GM23338 (cell line): ENCODE measurements at regions not wholly inside any gene's neighbourhood (a gene's known extent, or its start where the extent isn't known, plus 50 kb on each side); places are given as distances from the start of the nearest gene placed in this dataset.

Experiments used
- ATAC-seq: fragments of 200-7000 bp; cut with Tn5 transposase; 3 replicates; pipeline ENCODE4 v1.9.1; 2020
- DNase-seq: peaks from one replicate; pipeline ENCODE4 v3.0.0-alpha.2; 2015; ENCODE audit warnings: low spot score
- H2AFZ ChIP-seq: fragments of 200-600 bp; sonication (generic); 2 replicates; pipeline ENCODE4 v1.8.0; 2016; ENCODE audit warnings: antibody characterized with exemption, mild to moderate bottlenecking, moderate library complexity
- H3F3A ChIP-seq: fragments of 200-600 bp; sonication (generic); replicated peaks from 2 replicates; pipeline ENCODE4 v1.8.0; 2017; ENCODE audit warnings: antibody characterized with exemption, mixed run types, low read depth
- H3K27ac ChIP-seq: fragments of 200-600 bp; sonication (generic); 2 replicates; pipeline ENCODE4 v1.6.1; 2016; ENCODE audit warnings: low read depth
- H3K27me3 ChIP-seq: fragments of 200-600 bp; sonication (generic); 2 replicates; pipeline ENCODE4 v1.8.0; 2016; ENCODE audit warnings: mild to moderate bottlenecking, mixed run types, moderate library complexity; ENCODE audit not compliant: insufficient read depth
- H3K36me3 ChIP-seq: fragments of 200-600 bp; sonication (generic); 2 replicates; pipeline ENCODE4 v1.8.0; 2016; ENCODE audit warnings: mild to moderate bottlenecking; ENCODE audit not compliant: insufficient read depth
- H3K4me1 ChIP-seq: fragments of 200-600 bp; sonication (generic); 2 replicates; pipeline ENCODE4 v1.8.0; 2016; ENCODE audit warnings: mild to moderate bottlenecking, moderate library complexity; ENCODE audit not compliant: insufficient read depth
- H3K4me2 ChIP-seq: fragments of 200-600 bp; sonication (generic); 2 replicates; pipeline ENCODE4 v1.7.1; 2017; ENCODE audit warnings: mixed run types
- H3K4me3 ChIP-seq: fragments of 200-600 bp; sonication (generic); 2 replicates; pipeline ENCODE4 v1.6.1; 2016; ENCODE audit warnings: mixed run types
- H3K79me2 ChIP-seq: fragments of 200-600 bp; sonication (generic); replicated peaks from 2 replicates; pipeline ENCODE4 v1.8.0; 2017; ENCODE audit warnings: mild to moderate bottlenecking; ENCODE audit not compliant: insufficient read depth
- H3K9me2 ChIP-seq: fragments of 200-600 bp; sonication (generic); 2 replicates; pipeline ENCODE4 v1.8.0; 2017; ENCODE audit not compliant: insufficient read depth
- H4K20me1 ChIP-seq: fragments of 200-600 bp; sonication (generic); replicated peaks from 2 replicates; pipeline ENCODE4 v1.8.0; 2017; ENCODE audit warnings: mild to moderate bottlenecking; ENCODE audit not compliant: insufficient read depth
- H3K27ac Mint-ChIP-seq: 2 replicates; pipeline ENCODE4 v1.8.0; 2020; ENCODE audit warnings: inconsistent platforms, mild to moderate bottlenecking, moderate library complexity, mixed read lengths
- H3K27me3 Mint-ChIP-seq: 3 replicates; pipeline ENCODE4 v1.8.0; 2022; ENCODE audit warnings: low read depth, mild to moderate bottlenecking, moderate library complexity, mixed read lengths, inconsistent platforms; ENCODE audit not compliant: insufficient read depth, poor library complexity
- H3K36me3 Mint-ChIP-seq: 3 replicates; pipeline ENCODE4 v1.8.0; 2021; ENCODE audit warnings: low read depth, mild to moderate bottlenecking, inconsistent platforms, moderate library complexity, mixed read lengths
- H3K4me1 Mint-ChIP-seq: 3 replicates; pipeline ENCODE4 v1.8.0; 2020; ENCODE audit warnings: mild to moderate bottlenecking, inconsistent platforms, mixed read lengths
- H3K4me3 Mint-ChIP-seq: 3 replicates; pipeline ENCODE4 v1.8.0; 2021; ENCODE audit warnings: moderate library complexity, mild to moderate bottlenecking, inconsistent platforms, mixed read lengths
- H3K9me3 Mint-ChIP-seq: 3 replicates; pipeline ENCODE4 v1.8.0; 2020; ENCODE audit warnings: moderate library complexity, mild to moderate bottlenecking, inconsistent platforms, mixed read lengths
- EZH2 ChIP-seq: fragments of 200-600 bp; sonication (generic); IDR thresholded peaks from one replicate; pipeline ENCODE4 v1.8.0; 2017; ENCODE audit warnings: antibody characterized with exemption, mild to moderate bottlenecking, low read depth; ENCODE audit not compliant: unreplicated experiment
- REST ChIP-seq: IDR thresholded peaks from one replicate; pipeline ENCODE4 v1.6.1; 2018; ENCODE audit warnings: antibody characterized with exemption; ENCODE audit not compliant: unreplicated experiment
- STAT1 ChIP-seq: IDR thresholded peaks from one replicate; pipeline ENCODE4 v1.6.1; 2016; ENCODE audit warnings: antibody characterized with exemption; ENCODE audit not compliant: unreplicated experiment
- ZNF462 ChIP-seq: fragments of 250-450 bp; sonication (Bioruptor Pico); IDR thresholded peaks from 2 replicates; pipeline ENCODE4 v1.5.0; 2020; ENCODE audit warnings: mild to moderate bottlenecking, moderate library complexity

GRCh38 chr13:76398425-76398824, 487.8 kb downstream of the KCTD12 start (continued):
- TF ChIP-seq ZNF462 (CRISPR knock-in tag) (no peak), EZH2 (no peak)

GRCh38 chr13:76397413-76397812, 488.8 kb downstream of the KCTD12 start:
- H3F3A ChIP-seq, result no peaks in the 10 kb centered on the region
- DNase-seq (no peak), ATAC-seq (no peak)
- H3K27me3 ChIP-seq, result no peaks in the 10 kb centered on the region
- no peak overlapping the region for H3K4me3 ChIP-seq
- Mint-ChIP-seq H3K27ac (no peak overlapping the region), H3K27me3 (no peaks in the 10 kb centered on the region), H3K4me1 (peaks cover 3% of the 10 kb centered on the region; the same call in 2 of the 3 replicates), H3K4me3 (no peak overlapping the region), H3K36me3 (no peaks in the 10 kb centered on the region), H3K9me3 (no peaks in the 10 kb centered on the region)
- H3K4me1 ChIP-seq, result no peaks in the 10 kb centered on the region
- H3K79me2 ChIP-seq, result no peaks in the 10 kb centered on the region
- no peak overlapping the region for H3K4me2 ChIP-seq
- H3K27ac ChIP-seq, result no peak overlapping the region
- no peaks in the 10 kb centered on the region for H3K36me3 ChIP-seq
- H4K20me1 ChIP-seq, result no peaks in the 10 kb centered on the region
- H3K9me2 ChIP-seq, result no peaks in the 10 kb centered on the region
- no peak for TF ChIP-seq STAT1
- TF ChIP-seq REST, result no peak
- H2AFZ ChIP-seq, result no peak overlapping the region; the same call in 1 of the 2 replicates
